ENCODE measurements at regions not wholly inside any gene's neighbourhood (a gene's known extent, or its start where the extent isn't known, plus 50 kb on each side); places are given as distances from the start of the nearest gene placed in this dataset.

- H3K4me1 Mint-ChIP-seq (ENCODE audit: low read depth): no peaks in the 10 kb centered on the region
- no peak overlapping the region for H3K4me3 Mint-ChIP-seq (ENCODE audit: unreplicated experiment)
- TF ChIP-seq CTCF (IDR thresholded peaks at IDR 0.05): no peak
- H3K27me3 Mint-ChIP-seq (ENCODE audit: low read depth): no peaks in the 10 kb centered on the region
- no peak for DNase-seq (ENCODE audit: low spot score)
- peaks cover 17% of the 10 kb centered on the region for H3K9me3 Mint-ChIP-seq (ENCODE audit: low read depth)
- no peak overlapping the region for H3K27ac Mint-ChIP-seq (ENCODE audit: unreplicated experiment)
- no peaks in the 10 kb centered on the region for H3K36me3 Mint-ChIP-seq (ENCODE audit: low read depth)
Observed at GRCh38 chr9:1761807-1762206, 253.3 kb upstream of the SMARCA2 start.

DNA sequence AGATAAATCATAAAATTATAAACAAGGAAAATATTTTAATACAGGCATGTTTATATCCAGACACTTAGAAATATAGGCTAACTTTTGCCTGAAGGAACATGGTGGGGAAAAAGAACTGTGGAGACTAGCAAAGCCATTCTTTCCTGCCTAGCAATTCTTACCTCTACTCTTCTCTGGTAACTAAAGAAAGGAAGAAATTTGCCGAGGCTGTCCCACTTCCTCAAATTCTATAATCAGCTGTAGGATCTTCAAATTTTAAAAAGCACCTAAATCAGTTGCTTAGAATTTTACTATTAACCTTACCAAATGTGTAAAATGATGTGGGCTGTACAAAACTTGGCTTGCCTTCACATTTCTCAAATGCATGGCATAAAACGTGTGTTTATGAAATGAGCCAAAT is 249.1 kb upstream of the SMARCA2 start:
- H3K36me3 Mint-ChIP-seq (ENCODE audit: low read depth): no peaks in the 10 kb centered on the region
- no peak overlapping the region for H3K4me3 Mint-ChIP-seq (ENCODE audit: unreplicated experiment)
- no peak for DNase-seq (ENCODE audit: low spot score)
- no peaks in the 10 kb centered on the region for H3K27me3 Mint-ChIP-seq (ENCODE audit: low read depth)
- no peak overlapping the region for H3K27ac Mint-ChIP-seq (ENCODE audit: unreplicated experiment)
- TF ChIP-seq CTCF (IDR thresholded peaks at IDR 0.05): no peak
- H3K4me1 Mint-ChIP-seq (ENCODE audit: low read depth): no peaks in the 10 kb centered on the region
- H3K9me3 Mint-ChIP-seq (ENCODE audit: low read depth): peaks cover 15% of the 10 kb centered on the region

- Mint-ChIP-seq H3K4me3 (ENCODE audit: unreplicated experiment) (no peak overlapping the region), H3K36me3 (ENCODE audit: low read depth) (no peaks in the 10 kb centered on the region), H3K4me1 (ENCODE audit: low read depth) (no peaks in the 10 kb centered on the region), H3K9me3 (ENCODE audit: low read depth) (peaks cover 20% of the 10 kb centered on the region), H3K27ac (ENCODE audit: unreplicated experiment) (no peak overlapping the region), H3K27me3 (ENCODE audit: low read depth) (no peaks in the 10 kb centered on the region)
- DNase-seq (ENCODE audit: low spot score): no peak
- no peak for TF ChIP-seq CTCF (IDR thresholded peaks at IDR 0.05)
Observed at GRCh38 chr9:1768561-1768960, 246.6 kb upstream of the SMARCA2 start.

DNA sequence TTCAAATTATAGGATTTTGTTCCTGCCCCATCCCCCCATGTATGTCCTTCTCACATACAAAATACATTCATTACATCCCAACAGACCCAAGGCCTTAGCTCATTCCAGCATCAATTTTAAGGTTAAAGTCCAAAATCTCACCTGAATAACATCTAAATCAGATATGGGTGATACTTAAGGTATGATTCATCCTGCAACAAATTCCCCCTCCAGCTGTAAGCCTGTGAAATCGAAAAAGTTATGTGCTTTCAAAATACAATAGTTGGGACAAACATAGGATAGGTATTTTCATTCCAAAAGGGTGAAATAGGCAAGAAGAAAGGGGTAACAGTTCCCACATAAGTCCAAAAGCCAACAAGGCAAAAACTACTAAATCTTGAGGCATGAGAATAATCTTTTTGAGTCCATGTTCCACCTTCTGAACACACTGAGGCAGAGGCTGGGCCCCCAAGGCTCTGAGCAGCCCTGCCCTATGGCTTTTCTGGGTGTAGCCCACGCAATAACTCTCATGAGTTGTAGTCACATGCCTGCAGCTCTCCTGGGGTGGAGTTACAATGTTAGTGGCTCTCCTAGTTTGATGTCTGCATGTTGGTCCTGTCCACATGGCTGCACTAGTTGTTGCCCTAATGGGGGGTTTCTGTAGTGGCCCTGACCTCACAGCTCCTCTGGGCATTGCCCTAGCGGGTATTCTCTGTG is 243.9 kb upstream of the SMARCA2 start:
- no peak for TF ChIP-seq CTCF (IDR thresholded peaks at IDR 0.05)
- Mint-ChIP-seq H3K27ac (ENCODE audit: unreplicated experiment) (no peak overlapping the region), H3K27me3 (ENCODE audit: low read depth) (no peaks in the 10 kb centered on the region), H3K9me3 (ENCODE audit: low read depth) (peaks cover 15% of the 10 kb centered on the region), H3K36me3 (ENCODE audit: low read depth) (no peaks in the 10 kb centered on the region), H3K4me3 (ENCODE audit: unreplicated experiment) (no peak overlapping the region), H3K4me1 (ENCODE audit: low read depth) (no peaks in the 10 kb centered on the region)
- no peak for DNase-seq (ENCODE audit: low spot score)

GRCh38 chr9:1775230-1775629 is 239.9 kb upstream of the SMARCA2 start:
- Mint-ChIP-seq H3K4me1 (ENCODE audit: low read depth) (no peaks in the 10 kb centered on the region), H3K9me3 (ENCODE audit: low read depth) (peaks cover 11% of the 10 kb centered on the region), H3K27me3 (ENCODE audit: low read depth) (no peaks in the 10 kb centered on the region), H3K36me3 (ENCODE audit: low read depth) (no peaks in the 10 kb centered on the region), H3K4me3 (ENCODE audit: unreplicated experiment) (no peak overlapping the region), H3K27ac (ENCODE audit: unreplicated experiment) (no peak overlapping the region)
- no peak for TF ChIP-seq CTCF (IDR thresholded peaks at IDR 0.05)
- DNase-seq (ENCODE audit: low spot score): no peak
